GM21526 (cell line): ENCODE measurements at regions not wholly inside any gene's neighbourhood (a gene's known extent, or its start where the extent isn't known, plus 50 kb on each side); places are given as distances from the start of the nearest gene placed in this dataset.

Experiments
- ATAC-seq: cut with Tn5 transposase; IDR thresholded peaks from one replicate; pipeline ENCODE4 v1.9.1; 2021; ENCODE audit warnings: moderate library complexity; ENCODE audit not compliant: unreplicated experiment, low FRiP score

GRCh38 chr18:60319129-60319528 lies 53.4 kb downstream of the MC4R start:
- ATAC-seq: no peak

- no peak for ATAC-seq
These were observed 60.8 kb downstream of the MC4R start for GRCh38 chr18:60311676-60312360.

GRCh38 chr18:60295674-60296073 lies 76.9 kb downstream of the MC4R start:
- no peak for ATAC-seq

GRCh38 chr18:60292186-60292585 lies 80.4 kb downstream of the MC4R start:
- ATAC-seq: no peak

GRCh38 chr18:60279391-60279790 lies 93.2 kb downstream of the MC4R start:
- no peak for ATAC-seq

- no peak for ATAC-seq
These were observed 94.6 kb downstream of the MC4R start for GRCh38 chr18:60277855-60278480.

GRCh38 chr18:60267391-60268058 lies 105.0 kb downstream of the MC4R start:
- ATAC-seq: no peak

GRCh38 chr18:60266558-60266957 lies 106.0 kb downstream of the MC4R start:
- ATAC-seq: no peak

- peak; percentile 55 for ATAC-seq
These were observed 113.4 kb downstream of the MC4R start for GRCh38 chr18:60259052-60259681.

GRCh38 chr18:60249388-60249787 lies 123.2 kb downstream of the MC4R start:
- ATAC-seq: no peak

GRCh38 chr18:60248336-60249330 lies 123.9 kb downstream of the MC4R start:
- no peak for ATAC-seq

- ATAC-seq: peak; percentile 86
These were observed 125.5 kb downstream of the MC4R start for GRCh38 chr18:60247103-60247502.

GRCh38 chr18:60246606-60247005 lies 126.0 kb downstream of the MC4R start:
- ATAC-seq: peak; percentile 82

- ATAC-seq: no peak
These were observed 127.5 kb downstream of the MC4R start for GRCh38 chr18:60245096-60245495.

- peak; percentile 86 for ATAC-seq
These were observed 133.4 kb downstream of the MC4R start for GRCh38 chr18:60239024-60239710.

GRCh38 chr18:60235164-60235563 lies 137.4 kb downstream of the MC4R start:
- no peak for ATAC-seq

- peak; percentile 48 for ATAC-seq
These were observed 140.0 kb downstream of the MC4R start for GRCh38 chr18:60232541-60232940.

- no peak for ATAC-seq
These were observed 143.7 kb downstream of the MC4R start for GRCh38 chr18:60228609-60229595.
